ENCODE measurements at regions not wholly inside any gene's neighbourhood (a gene's known extent, or its start where the extent isn't known, plus 50 kb on each side); places are given as distances from the start of the nearest gene placed in this dataset.

DNA sequence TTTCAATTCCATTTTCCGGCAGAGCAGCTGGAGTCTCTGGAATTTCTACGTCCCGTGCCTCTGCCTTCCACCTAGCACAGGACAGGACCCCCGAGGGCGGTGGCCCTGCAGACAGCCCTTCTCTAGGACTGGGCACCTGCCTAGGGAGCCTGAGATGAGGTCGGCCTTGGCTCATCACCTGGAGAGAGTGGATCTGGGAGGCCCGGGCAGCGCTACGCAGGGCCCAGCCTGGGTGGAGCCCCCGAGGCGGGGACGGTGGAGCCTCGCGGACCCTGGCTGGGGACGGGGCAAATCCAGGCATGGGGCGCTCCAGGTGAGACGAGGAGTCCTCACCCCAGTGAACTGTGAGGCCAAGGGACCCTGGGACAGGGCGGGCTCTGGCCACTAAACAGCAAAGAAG lies 114.5 kb downstream of the MTRR start:
- Histone ChIP-seq H3K9ac (ENCODE audit: control insufficient read depth, insufficient read depth, low read length) (no peak overlapping the region), H3K4me3 (no peak overlapping the region), H3K27ac (ENCODE audit: control insufficient read depth, insufficient read depth) (no peak overlapping the region), H3K4me1 (ENCODE audit: control insufficient read depth, insufficient read depth, low read length) (no peaks in the 10 kb centered on the region), H2AFZ (ENCODE audit: control insufficient read depth, low read depth, low read length) (no peak overlapping the region), H3K79me2 (ENCODE audit: control insufficient read depth, insufficient read depth, low read length) (no peaks in the 10 kb centered on the region), H3K36me3 (ENCODE audit: control insufficient read depth in 2 of 2, insufficient read depth in 2 of 2, low read length in 1 of 2) (no peaks in the 10 kb centered on the region), H4K20me1 (ENCODE audit: control insufficient read depth, insufficient read depth) (no peaks in the 10 kb centered on the region), H3K9me3 (replicated peaks; ENCODE audit: control insufficient read depth, insufficient read depth, low read length) (no peaks in the 10 kb centered on the region), H3K27me3 (replicated peaks in 1 of 2; ENCODE audit: control insufficient read depth in 2 of 2, insufficient read depth in 2 of 2, low read length in 1 of 2) (no peaks in the 10 kb centered on the region), H3K4me2 (ENCODE audit: control insufficient read depth, insufficient read depth) (no peak overlapping the region)
- intact Hi-C loops (cut with micrococcal nuclease; ENCODE audit: unreplicated experiment) (no loop called here), in situ Hi-C loops (cut with MboI) (no loop called here)
- ATAC-seq (no peak), DNase-seq (ENCODE audit: low read depth, low spot score) (no peak), FAIRE-seq (no peak)
- ChIA-PET CTCF (no interaction called here), POLR2A (no interaction called here), RAD21 (ENCODE audit: unreplicated experiment) (no interaction called here), SMC1A (ENCODE audit: uncharacterized antibody, unreplicated experiment) (no interaction called here)
- TF ChIP-seq NFXL1 (IDR thresholded peaks at IDR 0.05; ENCODE audit: borderline replicate concordance) (no peak), GABPA (IDR thresholded peaks at IDR 0.05; ENCODE audit: low read depth) (no peak), FOXK2 (IDR thresholded peaks at IDR 0.05) (no peak), NR2C2 (IDR thresholded peaks at IDR 0.05; ENCODE audit: borderline replicate concordance, control insufficient read depth, insufficient read length, low read depth) (no peak)
- TF ChIP-seq, protein P1, sequence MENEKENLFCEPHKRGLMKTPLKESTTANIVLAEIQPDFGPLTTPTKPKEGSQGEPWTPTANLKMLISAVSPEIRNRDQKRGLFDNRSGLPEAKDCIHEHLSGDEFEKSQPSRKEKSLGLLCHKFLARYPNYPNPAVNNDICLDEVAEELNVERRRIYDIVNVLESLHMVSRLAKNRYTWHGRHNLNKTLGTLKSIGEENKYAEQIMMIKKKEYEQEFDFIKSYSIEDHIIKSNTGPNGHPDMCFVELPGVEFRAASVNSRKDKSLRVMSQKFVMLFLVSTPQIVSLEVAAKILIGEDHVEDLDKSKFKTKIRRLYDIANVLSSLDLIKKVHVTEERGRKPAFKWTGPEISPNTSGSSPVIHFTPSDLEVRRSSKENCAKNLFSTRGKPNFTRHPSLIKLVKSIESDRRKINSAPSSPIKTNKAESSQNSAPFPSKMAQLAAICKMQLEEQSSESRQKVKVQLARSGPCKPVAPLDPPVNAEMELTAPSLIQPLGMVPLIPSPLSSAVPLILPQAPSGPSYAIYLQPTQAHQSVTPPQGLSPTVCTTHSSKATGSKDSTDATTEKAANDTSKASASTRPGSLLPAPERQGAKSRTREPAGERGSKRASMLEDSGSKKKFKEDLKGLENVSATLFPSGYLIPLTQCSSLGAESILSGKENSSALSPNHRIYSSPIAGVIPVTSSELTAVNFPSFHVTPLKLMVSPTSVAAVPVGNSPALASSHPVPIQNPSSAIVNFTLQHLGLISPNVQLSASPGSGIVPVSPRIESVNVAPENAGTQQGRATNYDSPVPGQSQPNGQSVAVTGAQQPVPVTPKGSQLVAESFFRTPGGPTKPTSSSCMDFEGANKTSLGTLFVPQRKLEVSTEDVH (IDR thresholded peaks at IDR 0.05; ENCODE audit: low read depth, partially characterized antibody): no peak
- no TSS peak for BruUV-seq (replicated peaks)
- WGBS (ENCODE audit: insufficient coverage, insufficient replicate concordance, low lambda C conversion rate, missing lambda C conversion rate): 50% methylated on average over 18 of the region's 18 CpGs

Data from GM12878 (cell line).